Stomach (tissue), 4 donors: ENCODE measurements at regions not wholly inside any gene's neighbourhood (a gene's known extent, or its start where the extent isn't known, plus 50 kb on each side); places are given as distances from the start of the nearest gene placed in this dataset.

Experiments
- EP300 ChIP-seq: sonication (generic); formaldehyde crosslinking; IDR thresholded peaks from one replicate; pipeline ENCODE4 v1.6.1; 2017; ENCODE audit warnings: antibody characterized with exemption
- POLR2A ChIP-seq, 4 donors: fragments of 450-650 bp; IDR thresholded peaks; one replicate each; pipeline ENCODE4 v1.6.1; 2016; ENCODE audit warnings: antibody characterized with exemption in 4 of 4, control low read depth in 2 of 4, mild to moderate bottlenecking in 1 of 4, moderate library complexity in 1 of 4
- TF ChIP-seq, protein P1 (sequence below), 7 experiments: fragments of 450-650 bp in 4 of 7; fragments of 200-600 bp in 3 of 7; sonication (generic) in 3 of 7; IDR thresholded peaks; one replicate each; pipeline ENCODE4 v1.5.1; 2016 to 2019; ENCODE audit warnings: antibody characterized with exemption in 7 of 7, control low read depth in 2 of 7, mild to moderate bottlenecking in 1 of 7

DNA sequence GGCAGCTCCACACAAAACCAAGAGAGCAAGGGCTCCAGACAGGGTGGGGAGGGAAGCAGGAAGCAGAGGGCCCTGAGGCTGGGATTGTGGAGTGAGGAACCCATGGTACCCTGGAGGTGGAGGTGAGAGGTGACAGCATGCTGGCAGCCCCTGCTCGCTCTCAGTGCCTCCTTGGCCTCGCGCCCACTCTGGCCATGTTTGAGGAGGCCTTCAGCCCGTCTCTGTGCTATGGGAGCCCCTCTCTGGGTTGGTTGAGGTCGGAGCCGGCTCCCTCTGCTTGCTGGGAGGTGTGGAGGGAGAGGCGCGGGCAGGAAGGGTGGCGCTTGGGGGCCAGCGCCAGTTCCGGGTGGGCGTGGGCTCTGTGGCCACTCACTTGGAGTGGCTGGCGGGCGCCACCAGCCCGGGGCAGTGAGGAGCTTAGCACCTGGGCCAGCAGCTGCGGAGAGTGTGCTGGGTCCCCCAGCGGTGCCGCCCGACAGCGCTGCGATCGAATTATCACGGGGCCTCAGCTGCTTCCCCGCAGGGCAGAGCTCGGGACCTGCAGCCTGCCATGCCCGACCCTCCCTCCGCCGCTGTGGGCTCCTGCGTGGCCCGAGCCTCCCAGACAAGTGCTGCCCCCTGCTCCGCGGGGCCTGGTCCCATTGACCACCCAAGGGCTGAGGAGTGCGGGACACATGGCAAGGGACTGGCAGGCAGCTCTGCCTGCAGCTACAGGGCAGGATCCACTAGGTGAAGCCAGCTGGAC lies 196.0 kb downstream of the DACT1 start:
- TF ChIP-seq POLR2A (IDR thresholded peaks at IDR 0.05): no peak
- TF ChIP-seq, protein P1, sequence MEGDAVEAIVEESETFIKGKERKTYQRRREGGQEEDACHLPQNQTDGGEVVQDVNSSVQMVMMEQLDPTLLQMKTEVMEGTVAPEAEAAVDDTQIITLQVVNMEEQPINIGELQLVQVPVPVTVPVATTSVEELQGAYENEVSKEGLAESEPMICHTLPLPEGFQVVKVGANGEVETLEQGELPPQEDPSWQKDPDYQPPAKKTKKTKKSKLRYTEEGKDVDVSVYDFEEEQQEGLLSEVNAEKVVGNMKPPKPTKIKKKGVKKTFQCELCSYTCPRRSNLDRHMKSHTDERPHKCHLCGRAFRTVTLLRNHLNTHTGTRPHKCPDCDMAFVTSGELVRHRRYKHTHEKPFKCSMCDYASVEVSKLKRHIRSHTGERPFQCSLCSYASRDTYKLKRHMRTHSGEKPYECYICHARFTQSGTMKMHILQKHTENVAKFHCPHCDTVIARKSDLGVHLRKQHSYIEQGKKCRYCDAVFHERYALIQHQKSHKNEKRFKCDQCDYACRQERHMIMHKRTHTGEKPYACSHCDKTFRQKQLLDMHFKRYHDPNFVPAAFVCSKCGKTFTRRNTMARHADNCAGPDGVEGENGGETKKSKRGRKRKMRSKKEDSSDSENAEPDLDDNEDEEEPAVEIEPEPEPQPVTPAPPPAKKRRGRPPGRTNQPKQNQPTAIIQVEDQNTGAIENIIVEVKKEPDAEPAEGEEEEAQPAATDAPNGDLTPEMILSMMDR (IDR thresholded peaks at IDR 0.05): no peak
- TF ChIP-seq EP300: no peak
